HFFc6 (cell line): ENCODE measurements at regions not wholly inside any gene's neighbourhood (a gene's known extent, or its start where the extent isn't known, plus 50 kb on each side); places are given as distances from the start of the nearest gene placed in this dataset.

Experiments used
- DNase-seq: peaks from one replicate; pipeline ENCODE4 v3.0.0-alpha.2; 2018
- H3K27ac Mint-ChIP-seq: 2 replicates; pipeline ENCODE4 v1.8.0; 2020; ENCODE audit warnings: mild to moderate bottlenecking, mixed read lengths
- H3K27me3 Mint-ChIP-seq: 2 replicates; pipeline ENCODE4 v1.8.0; 2021; ENCODE audit warnings: mild to moderate bottlenecking, moderate library complexity, mixed read lengths; ENCODE audit not compliant: insufficient read depth
- H3K36me3 Mint-ChIP-seq: 2 replicates; pipeline ENCODE4 v1.8.0; 2021; ENCODE audit warnings: low read depth, mixed read lengths
- H3K4me1 Mint-ChIP-seq: 2 replicates; pipeline ENCODE4 v1.8.0; 2020; ENCODE audit warnings: low read depth, mixed read lengths
- H3K4me3 Mint-ChIP-seq: 2 replicates; pipeline ENCODE4 v1.8.0; 2020; ENCODE audit warnings: mild to moderate bottlenecking, moderate library complexity, mixed read lengths
- H3K9me3 Mint-ChIP-seq: 2 replicates; pipeline ENCODE4 v1.8.0; 2020; ENCODE audit warnings: mild to moderate bottlenecking, mixed read lengths
- CTCF ChIP-seq: fragments of 200-600 bp; sonication (generic); IDR thresholded peaks from 2 replicates; pipeline ENCODE4 v1.5.0; 2021; ENCODE audit warnings: antibody characterized with exemption, mild to moderate bottlenecking

DNA sequence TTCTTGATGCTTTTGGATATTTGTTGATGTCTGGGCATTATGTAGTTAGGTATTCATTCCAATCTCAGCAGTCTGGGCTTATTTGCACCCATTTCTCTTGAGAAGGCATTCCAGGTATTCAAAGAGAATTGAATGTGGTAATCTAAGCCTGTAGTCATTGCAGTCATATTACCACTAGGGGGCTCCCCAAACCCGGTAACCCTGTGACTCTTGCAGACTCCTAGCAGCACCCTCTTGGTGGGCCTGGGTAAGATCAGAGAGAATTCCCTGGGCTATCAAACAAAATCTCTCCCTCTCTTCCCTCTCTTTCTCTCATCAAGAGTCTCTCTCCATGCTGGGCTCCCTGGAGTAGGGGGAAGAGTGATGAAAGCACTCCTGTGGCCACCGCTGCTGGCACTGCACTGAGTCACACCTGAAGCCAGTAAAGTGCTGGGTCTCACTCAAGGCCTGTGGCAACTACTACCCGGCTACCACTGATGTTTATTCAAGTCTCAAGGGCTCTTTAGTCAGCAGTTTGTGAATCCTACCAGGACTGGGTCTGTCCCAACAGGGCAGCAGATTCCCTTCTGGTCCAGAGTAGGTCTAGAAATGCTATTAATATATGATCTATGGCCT lies 187.7 kb upstream of the NUDT10 start:
- no peaks in the 10 kb centered on the region for H3K27me3 Mint-ChIP-seq
- H3K36me3 Mint-ChIP-seq, result no peaks in the 10 kb centered on the region
- peak; percentile 56 for TF ChIP-seq CTCF
- H3K4me1 Mint-ChIP-seq, result no peaks in the 10 kb centered on the region
- peak; percentile 0 for DNase-seq
- H3K27ac Mint-ChIP-seq, result no peak overlapping the region
- H3K4me3 Mint-ChIP-seq, result no peak overlapping the region
- peaks cover 5% of the 10 kb centered on the region; the same call in 1 of the 2 replicates for H3K9me3 Mint-ChIP-seq

GRCh38 chrX:51148848-51149247 lies 183.8 kb upstream of the NUDT10 start:
- no peak for DNase-seq
- no peaks in the 10 kb centered on the region for H3K4me1 Mint-ChIP-seq

GRCh38 chrX:51151734-51152133 lies 180.9 kb upstream of the NUDT10 start:
- Mint-ChIP-seq H3K9me3 (peaks cover 4% of the 10 kb centered on the region; the same call in 1 of the 2 replicates), H3K27ac (no peak overlapping the region), H3K36me3 (no peaks in the 10 kb centered on the region), H3K4me3 (no peak overlapping the region), H3K4me1 (no peaks in the 10 kb centered on the region), H3K27me3 (no peaks in the 10 kb centered on the region)
- TF ChIP-seq CTCF, result no peak
- no peak for DNase-seq

More at GRCh38 chrX:51148848-51149247, 183.8 kb upstream of the NUDT10 start:
- Mint-ChIP-seq H3K27ac (no peak overlapping the region), H3K27me3 (no peaks in the 10 kb centered on the region), H3K4me3 (no peak overlapping the region), H3K9me3 (peaks cover 5% of the 10 kb centered on the region; the same call in 1 of the 2 replicates), H3K36me3 (no peaks in the 10 kb centered on the region)
- TF ChIP-seq CTCF, result no peak

- Mint-ChIP-seq H3K36me3 (no peaks in the 10 kb centered on the region), H3K4me3 (no peak overlapping the region), H3K27me3 (no peaks in the 10 kb centered on the region; the same call in 1 of the 2 replicates), H3K4me1 (no peaks in the 10 kb centered on the region), H3K27ac (no peak overlapping the region), H3K9me3 (peaks cover 4% of the 10 kb centered on the region; the same call in 1 of the 2 replicates)
- TF ChIP-seq CTCF, result no peak
- DNase-seq, result no peak
These were observed 177.5 kb upstream of the NUDT10 start for GRCh38 chrX:51155157-51155556.

- Mint-ChIP-seq H3K27ac (no peak overlapping the region), H3K9me3 (peaks cover 4% of the 10 kb centered on the region; the same call in 1 of the 2 replicates), H3K4me3 (no peak overlapping the region), H3K36me3 (no peaks in the 10 kb centered on the region), H3K27me3 (no peaks in the 10 kb centered on the region; the same call in 1 of the 2 replicates), H3K4me1 (no peaks in the 10 kb centered on the region)
- TF ChIP-seq CTCF, result no peak
- no peak for DNase-seq
These were observed 177.1 kb upstream of the NUDT10 start for GRCh38 chrX:51155566-51155965.
